ENCODE measurements at regions not wholly inside any gene's neighbourhood (a gene's known extent, or its start where the extent isn't known, plus 50 kb on each side); places are given as distances from the start of the nearest gene placed in this dataset.

DNA sequence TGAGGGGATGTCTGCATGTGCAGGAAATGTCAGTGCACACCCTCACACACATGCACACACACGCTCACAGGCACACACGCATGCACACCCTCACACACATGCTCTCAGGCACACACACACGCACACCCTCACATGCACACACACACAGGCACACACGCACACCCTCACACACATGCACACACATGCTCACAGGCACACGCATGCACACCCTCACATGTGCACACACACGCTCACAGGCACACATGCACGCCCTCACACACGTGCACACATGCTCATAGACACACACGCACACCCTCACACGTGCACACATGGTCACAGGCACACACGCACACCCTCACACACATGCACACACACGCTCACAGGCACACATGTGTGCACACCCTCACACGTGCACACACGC is 77.6 kb upstream of the ZNF469 start:
- TF ChIP-seq RAD21 (IDR thresholded peaks at IDR 0.05; ENCODE audit: low read depth) (no peak), YY1 (IDR thresholded peaks at IDR 0.05; ENCODE audit: low read depth) (no peak), TEAD4 (IDR thresholded peaks at IDR 0.05) (no peak), FOXM1 (IDR thresholded peaks at IDR 0.05; ENCODE audit: borderline replicate concordance, low read depth) (no peak), CEBPB (IDR thresholded peaks at IDR 0.05) (no peak), EGR1 (IDR thresholded peaks at IDR 0.05) (no peak), CREB1 (IDR thresholded peaks at IDR 0.05; ENCODE audit: low read depth) (no peak), EP300 (IDR thresholded peaks at IDR 0.05; ENCODE audit: borderline replicate concordance) (no peak), NFIC (IDR thresholded peaks at IDR 0.05) (no peak), ZBTB7A (IDR thresholded peaks at IDR 0.05; ENCODE audit: low read depth) (no peak), TAF1 (IDR thresholded peaks at IDR 0.05; ENCODE audit: low read depth) (no peak), TCF12 (IDR thresholded peaks at IDR 0.05; ENCODE audit: low read depth) (no peak)
- TF ChIP-seq, protein P1, sequence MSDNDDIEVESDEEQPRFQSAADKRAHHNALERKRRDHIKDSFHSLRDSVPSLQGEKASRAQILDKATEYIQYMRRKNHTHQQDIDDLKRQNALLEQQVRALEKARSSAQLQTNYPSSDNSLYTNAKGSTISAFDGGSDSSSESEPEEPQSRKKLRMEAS (IDR thresholded peaks at IDR 0.05): no peak
- TF ChIP-seq, protein P2, sequence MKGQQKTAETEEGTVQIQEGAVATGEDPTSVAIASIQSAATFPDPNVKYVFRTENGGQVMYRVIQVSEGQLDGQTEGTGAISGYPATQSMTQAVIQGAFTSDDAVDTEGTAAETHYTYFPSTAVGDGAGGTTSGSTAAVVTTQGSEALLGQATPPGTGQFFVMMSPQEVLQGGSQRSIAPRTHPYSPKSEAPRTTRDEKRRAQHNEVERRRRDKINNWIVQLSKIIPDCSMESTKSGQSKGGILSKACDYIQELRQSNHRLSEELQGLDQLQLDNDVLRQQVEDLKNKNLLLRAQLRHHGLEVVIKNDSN (IDR thresholded peaks at IDR 0.05): no peak
- TF ChIP-seq, protein P3, sequence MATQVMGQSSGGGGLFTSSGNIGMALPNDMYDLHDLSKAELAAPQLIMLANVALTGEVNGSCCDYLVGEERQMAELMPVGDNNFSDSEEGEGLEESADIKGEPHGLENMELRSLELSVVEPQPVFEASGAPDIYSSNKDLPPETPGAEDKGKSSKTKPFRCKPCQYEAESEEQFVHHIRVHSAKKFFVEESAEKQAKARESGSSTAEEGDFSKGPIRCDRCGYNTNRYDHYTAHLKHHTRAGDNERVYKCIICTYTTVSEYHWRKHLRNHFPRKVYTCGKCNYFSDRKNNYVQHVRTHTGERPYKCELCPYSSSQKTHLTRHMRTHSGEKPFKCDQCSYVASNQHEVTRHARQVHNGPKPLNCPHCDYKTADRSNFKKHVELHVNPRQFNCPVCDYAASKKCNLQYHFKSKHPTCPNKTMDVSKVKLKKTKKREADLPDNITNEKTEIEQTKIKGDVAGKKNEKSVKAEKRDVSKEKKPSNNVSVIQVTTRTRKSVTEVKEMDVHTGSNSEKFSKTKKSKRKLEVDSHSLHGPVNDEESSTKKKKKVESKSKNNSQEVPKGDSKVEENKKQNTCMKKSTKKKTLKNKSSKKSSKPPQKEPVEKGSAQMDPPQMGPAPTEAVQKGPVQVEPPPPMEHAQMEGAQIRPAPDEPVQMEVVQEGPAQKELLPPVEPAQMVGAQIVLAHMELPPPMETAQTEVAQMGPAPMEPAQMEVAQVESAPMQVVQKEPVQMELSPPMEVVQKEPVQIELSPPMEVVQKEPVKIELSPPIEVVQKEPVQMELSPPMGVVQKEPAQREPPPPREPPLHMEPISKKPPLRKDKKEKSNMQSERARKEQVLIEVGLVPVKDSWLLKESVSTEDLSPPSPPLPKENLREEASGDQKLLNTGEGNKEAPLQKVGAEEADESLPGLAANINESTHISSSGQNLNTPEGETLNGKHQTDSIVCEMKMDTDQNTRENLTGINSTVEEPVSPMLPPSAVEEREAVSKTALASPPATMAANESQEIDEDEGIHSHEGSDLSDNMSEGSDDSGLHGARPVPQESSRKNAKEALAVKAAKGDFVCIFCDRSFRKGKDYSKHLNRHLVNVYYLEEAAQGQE (IDR thresholded peaks at IDR 0.05; ENCODE audit: low read depth): no peak

DNA sequence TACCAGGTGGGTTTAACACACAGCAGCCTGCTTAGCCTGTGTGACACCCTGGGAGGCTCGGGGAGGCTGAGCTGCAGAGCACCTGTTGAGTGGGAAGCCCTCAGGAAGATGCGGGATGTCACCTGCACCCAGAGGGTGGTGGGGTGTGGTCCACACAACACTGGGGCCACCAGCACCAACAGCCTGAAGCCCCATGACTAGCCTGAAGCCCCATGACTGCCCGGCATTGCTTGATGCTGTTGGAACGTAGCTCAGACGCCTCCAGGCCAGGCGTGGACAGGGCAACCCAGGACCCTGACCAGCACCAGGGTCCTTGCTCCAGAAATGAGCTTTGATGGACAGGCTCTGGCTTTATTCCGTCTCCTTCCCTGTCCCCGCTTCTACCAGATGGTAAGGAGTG is 76.3 kb upstream of the ZNF469 start:
- no peak for TF ChIP-seq FOXM1 (IDR thresholded peaks at IDR 0.05; ENCODE audit: borderline replicate concordance, low read depth)

DNA sequence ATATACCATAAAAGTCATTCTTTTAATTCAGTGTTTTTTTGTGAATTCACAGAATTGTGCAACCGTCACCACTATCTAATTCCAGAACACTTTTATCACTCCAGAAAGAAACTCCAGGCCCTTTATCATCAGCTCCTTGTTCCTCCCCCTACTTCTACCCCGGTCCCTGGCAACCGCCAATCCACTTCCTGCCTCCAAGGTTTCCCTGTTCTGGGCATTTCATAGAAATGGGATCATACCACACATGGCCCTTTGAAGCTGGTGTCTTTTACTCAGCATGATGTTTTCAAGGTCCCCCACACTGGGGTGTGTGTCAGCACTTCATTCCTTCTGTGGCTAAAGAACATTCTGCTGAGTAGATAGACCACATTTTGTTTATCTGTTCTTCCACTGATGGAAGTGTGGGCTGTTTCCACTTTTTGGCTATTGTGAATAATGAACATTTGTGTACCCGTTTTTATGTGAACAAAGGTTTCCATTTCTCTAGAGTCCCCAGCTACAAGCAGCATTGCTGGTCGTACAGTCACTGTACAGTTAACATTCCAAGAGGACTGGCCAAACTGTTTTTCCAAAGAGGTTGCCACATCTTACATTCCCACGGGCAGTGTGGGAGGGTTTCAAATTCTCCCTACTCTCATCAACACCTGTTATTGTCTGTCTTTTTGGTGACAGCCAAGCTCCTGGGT is 75.8 kb upstream of the ZNF469 start:
- TF ChIP-seq TAF1 (IDR thresholded peaks at IDR 0.05; ENCODE audit: low read depth) (no peak), NFIC (IDR thresholded peaks at IDR 0.05) (no peak), FOXM1 (IDR thresholded peaks at IDR 0.05; ENCODE audit: borderline replicate concordance, low read depth) (no peak), RAD21 (IDR thresholded peaks at IDR 0.05; ENCODE audit: low read depth) (no peak), TEAD4 (IDR thresholded peaks at IDR 0.05) (no peak), ZBTB7A (IDR thresholded peaks at IDR 0.05; ENCODE audit: low read depth) (no peak), EGR1 (IDR thresholded peaks at IDR 0.05) (no peak), TCF12 (IDR thresholded peaks at IDR 0.05; ENCODE audit: low read depth) (no peak), CEBPB (IDR thresholded peaks at IDR 0.05) (no peak), YY1 (IDR thresholded peaks at IDR 0.05; ENCODE audit: low read depth) (no peak), EP300 (IDR thresholded peaks at IDR 0.05; ENCODE audit: borderline replicate concordance) (no peak), CREB1 (IDR thresholded peaks at IDR 0.05; ENCODE audit: low read depth) (no peak)
- TF ChIP-seq, protein P1 (IDR thresholded peaks at IDR 0.05): no peak
- TF ChIP-seq, protein P3 (IDR thresholded peaks at IDR 0.05; ENCODE audit: low read depth): no peak
- TF ChIP-seq, protein P2 (IDR thresholded peaks at IDR 0.05): no peak

DNA sequence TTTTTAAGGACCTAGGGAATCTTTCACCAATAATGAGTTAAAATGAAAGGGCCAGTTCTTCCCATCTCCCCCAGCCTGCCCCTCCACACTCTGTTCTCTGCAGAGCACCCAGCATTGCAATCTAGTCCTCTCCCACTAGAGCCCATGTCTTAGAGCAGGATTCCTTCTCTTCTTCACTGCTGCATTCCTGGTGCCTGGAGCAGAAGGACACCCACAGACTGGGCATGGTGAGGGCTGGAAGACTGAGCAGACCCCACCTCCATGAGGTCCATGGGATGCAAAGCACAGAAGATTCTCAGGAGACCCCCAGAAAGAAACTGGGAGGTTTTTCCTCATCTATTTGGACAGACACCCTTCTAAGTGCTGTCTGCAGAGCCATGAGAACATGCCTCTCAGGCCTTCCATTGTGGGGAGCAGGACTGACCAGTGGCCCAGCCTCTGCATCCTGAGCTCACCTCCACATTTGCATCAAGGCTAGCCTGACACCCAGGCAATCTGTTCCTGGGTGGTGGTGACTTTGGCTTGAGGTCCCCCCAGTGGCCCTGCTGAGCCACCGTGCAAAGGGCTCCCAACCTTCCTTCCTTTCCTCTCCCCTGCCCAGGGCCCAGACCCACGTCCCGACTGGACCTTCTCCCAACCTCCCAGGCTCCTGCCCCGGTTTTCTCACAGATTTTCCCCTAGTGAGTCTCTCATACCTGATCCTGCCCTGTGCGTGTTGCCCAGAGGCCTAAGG is 74.2 kb upstream of the ZNF469 start:
- no peak for TF ChIP-seq NFIC (IDR thresholded peaks at IDR 0.05)
- no peak for TF ChIP-seq FOXM1 (IDR thresholded peaks at IDR 0.05; ENCODE audit: borderline replicate concordance, low read depth)

DNA sequence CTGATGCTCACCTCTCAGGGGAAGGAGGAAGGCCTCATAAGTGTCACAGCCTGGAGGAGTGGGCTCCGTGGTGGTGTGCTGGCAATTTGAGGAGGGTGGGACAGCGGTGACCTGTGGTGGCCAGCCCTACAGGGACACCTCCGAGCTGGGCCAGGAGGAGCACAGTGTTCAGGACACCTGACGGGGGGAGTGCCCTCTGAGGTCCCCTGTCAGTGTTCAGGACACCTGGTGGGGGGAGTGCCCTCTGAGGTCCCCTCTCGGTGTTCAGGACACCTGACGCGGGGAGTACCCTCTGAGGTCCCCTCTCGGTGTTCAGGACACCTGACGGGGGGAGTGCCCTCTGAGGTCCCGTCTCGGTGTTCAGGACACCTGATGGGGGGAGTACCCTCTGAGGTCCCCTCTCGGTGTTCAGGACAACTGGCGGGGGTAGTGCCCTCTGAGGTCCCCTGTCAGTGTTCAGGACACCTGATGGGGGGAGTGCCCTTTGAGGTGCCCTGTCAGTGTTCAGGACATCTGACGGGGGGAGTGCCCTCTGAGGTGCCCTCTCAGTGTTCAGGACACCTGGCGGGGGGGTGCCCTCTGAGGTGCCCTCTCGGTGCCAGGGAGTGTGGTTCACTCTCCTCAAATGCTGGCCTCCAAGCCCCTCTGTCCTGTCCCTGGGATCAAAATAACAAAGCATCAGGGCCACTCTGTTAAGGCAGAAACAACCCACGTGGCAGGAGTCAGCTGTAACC is 73.4 kb upstream of the ZNF469 start:
- TF ChIP-seq EGR1 (IDR thresholded peaks at IDR 0.05) (no peak), ZBTB7A (IDR thresholded peaks at IDR 0.05; ENCODE audit: low read depth) (no peak), RAD21 (IDR thresholded peaks at IDR 0.05; ENCODE audit: low read depth) (no peak), TEAD4 (IDR thresholded peaks at IDR 0.05) (no peak), TAF1 (IDR thresholded peaks at IDR 0.05; ENCODE audit: low read depth) (no peak), YY1 (IDR thresholded peaks at IDR 0.05; ENCODE audit: low read depth) (no peak), EP300 (IDR thresholded peaks at IDR 0.05; ENCODE audit: borderline replicate concordance) (no peak)
- TF ChIP-seq, protein P1 (IDR thresholded peaks at IDR 0.05): no peak
- TF ChIP-seq, protein P3 (IDR thresholded peaks at IDR 0.05; ENCODE audit: low read depth): no peak

Data from Ishikawa (cell line).